ENCODE measurements at regions not wholly inside any gene's neighbourhood (a gene's known extent, or its start where the extent isn't known, plus 50 kb on each side); places are given as distances from the start of the nearest gene placed in this dataset.

- TF ChIP-seq CTCF (IDR thresholded peaks at IDR 0.05), result no peak
- no peak for TF ChIP-seq POLR2A (IDR thresholded peaks at IDR 0.05)
Observed at GRCh38 chr3:135719449-135719848, 246.1 kb upstream of the PPP2R3A start.
